ENCODE measurements at regions not wholly inside any gene's neighbourhood (a gene's known extent, or its start where the extent isn't known, plus 50 kb on each side); places are given as distances from the start of the nearest gene placed in this dataset.
"Not testable (repeated sequence)": the region's sequence is repeated elsewhere in the genome, so short reads cannot be mapped to it uniquely, and the experiment has no call there.

DNA sequence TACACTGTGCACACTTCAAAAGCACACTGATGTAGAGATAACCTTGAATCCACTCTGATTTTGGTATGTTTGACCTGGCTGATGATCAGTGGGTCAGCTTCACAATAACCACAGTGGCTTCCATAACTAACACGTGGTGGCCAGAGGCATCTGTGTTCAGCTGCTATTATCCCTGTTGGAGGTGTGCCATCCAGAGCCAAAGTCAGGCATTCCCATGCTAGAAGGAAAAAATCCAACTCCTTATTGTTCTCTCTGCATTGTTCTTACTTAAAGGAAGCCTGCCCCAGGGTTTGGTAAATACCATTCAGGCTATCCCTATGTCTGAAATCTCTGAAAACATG lies 127.3 kb upstream of the MON1B start:
- no peak for DNase-seq (ENCODE audit: low read depth)

- DNase-seq (ENCODE audit: low read depth), result no peak
These were observed 127.0 kb upstream of the MON1B start for GRCh38 chr16:77064037-77064436.

- no peak for DNase-seq (ENCODE audit: low read depth)
These were observed 124.0 kb upstream of the MON1B start for GRCh38 chr16:77066896-77067496.

DNA sequence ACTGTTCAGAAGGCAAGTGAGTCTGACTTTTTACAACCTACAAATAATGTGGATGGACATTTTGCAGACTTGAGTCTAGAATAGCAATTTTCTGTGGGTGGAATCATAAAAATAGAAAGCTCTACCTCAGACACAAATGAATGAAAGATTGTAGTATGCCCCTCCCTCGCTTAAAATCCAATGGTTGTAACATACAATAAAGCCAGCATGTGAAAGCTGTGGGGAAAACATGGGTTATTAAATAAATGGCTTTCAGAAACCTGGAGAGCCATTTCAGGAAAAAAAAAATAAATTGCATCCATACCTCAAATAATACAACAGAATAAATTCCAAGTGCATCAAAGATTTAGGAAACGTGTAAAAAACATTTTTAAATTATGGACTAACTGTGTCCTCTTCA lies 123.1 kb upstream of the MON1B start:
- no peak for DNase-seq (ENCODE audit: low read depth)

DNA sequence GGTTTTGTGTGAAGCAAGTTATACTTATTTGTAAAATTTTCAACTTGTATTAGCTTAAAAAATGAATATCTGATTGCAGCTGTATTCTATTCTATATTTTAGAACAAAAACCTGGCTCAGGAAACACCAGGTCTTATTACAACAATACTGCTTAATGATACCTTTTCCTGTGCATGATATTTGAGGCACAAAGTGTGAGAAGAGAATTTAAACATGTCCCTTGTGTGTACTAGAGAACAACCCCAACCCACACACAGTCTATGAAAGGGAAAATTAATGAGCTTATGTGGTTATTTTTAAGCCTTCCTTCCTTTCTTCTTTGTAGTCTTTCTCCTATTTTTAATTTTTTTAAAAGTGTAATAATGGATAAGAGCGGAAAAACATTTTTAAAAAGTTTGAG lies 122.6 kb upstream of the MON1B start:
- no peak for DNase-seq (ENCODE audit: low read depth)

- no peak for DNase-seq (ENCODE audit: low read depth)
These were observed 121.1 kb upstream of the MON1B start for GRCh38 chr16:77069929-77070328.

DNA sequence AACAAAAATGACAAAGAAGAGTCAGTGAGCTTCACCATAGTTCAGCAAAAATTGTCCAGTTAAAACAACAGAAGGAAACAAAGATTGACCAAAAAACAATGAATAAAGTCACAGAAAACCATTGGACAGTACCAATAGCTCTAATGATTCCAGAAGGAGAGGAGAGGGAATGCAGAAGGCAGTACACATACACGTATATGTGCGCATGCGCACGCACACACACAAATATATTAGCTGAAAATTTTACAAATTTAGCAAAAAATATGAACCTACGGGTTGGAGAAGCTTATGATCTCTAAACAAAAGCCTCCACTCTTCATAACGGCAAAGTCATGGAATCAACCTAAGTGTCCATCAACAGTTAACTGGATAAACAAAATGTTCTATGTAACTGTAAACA lies 120.3 kb upstream of the MON1B start:
- DNase-seq (ENCODE audit: low read depth), result no peak

- no peak for DNase-seq (ENCODE audit: low read depth)
These were observed 114.2 kb upstream of the MON1B start for GRCh38 chr16:77076839-77077238.

- DNase-seq (ENCODE audit: low read depth), result no peak
These were observed 113.6 kb upstream of the MON1B start for GRCh38 chr16:77077256-77077922.

DNA sequence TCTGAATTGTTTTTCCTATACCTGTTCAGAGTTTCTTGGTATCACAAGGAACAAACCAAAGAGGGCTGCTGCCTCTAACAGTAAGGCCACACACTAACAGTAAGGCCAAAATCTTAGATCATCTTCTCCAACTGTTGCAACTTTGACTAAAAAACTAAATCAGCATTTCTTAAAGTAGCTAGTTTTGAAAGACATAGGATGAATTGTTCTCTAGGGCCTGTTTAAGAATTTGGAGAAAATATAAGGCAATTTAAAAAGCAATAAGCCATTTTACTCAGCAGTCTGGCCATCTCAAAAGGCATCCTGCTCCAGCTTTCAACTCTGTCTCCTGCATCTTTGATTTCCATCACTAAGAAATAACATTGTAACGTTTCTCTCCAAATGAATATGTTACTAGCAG lies 105.0 kb upstream of the MON1B start:
- DNase-seq (ENCODE audit: low read depth), result no peak

DNA sequence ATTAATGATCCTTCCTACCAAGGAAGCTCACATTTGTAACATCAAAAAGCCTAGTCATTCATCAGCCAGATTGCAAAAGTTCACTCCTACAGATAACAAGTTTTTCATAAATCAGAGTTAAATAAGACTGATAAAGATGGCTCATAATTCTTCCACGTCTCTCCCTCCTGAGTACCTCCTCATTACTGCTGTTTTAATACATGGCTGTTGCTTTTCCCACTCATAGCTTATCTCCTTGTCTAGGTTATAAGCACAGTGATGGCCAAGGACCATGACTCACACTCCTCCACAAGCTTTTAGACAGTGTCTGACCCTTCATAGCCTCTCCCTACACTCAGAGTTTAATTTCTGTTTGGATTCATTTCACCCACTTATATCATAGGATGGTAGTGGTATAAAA lies 100.9 kb upstream of the MON1B start:
- no peak for DNase-seq (ENCODE audit: low read depth)

DNA sequence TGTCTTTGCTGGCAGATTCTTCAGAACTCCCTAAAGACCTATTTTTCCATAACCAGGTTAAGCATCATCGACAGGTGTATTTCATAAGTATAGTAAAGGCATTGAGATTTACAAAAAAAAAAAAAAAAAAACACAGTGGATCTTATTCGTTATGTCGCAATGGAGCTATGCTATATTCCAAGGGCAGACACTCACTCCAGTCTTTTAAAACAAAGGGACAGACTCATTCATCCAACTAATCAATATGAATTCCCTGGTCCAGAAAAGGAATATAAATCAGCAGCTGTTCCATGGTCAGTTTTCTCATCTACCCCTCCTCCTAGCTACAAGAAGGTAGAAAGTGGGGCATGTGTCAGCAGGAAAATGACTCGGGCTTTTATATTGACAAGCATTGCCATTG lies 97.7 kb upstream of the MON1B start:
- DNase-seq (ENCODE audit: low read depth), result no peak

DNA sequence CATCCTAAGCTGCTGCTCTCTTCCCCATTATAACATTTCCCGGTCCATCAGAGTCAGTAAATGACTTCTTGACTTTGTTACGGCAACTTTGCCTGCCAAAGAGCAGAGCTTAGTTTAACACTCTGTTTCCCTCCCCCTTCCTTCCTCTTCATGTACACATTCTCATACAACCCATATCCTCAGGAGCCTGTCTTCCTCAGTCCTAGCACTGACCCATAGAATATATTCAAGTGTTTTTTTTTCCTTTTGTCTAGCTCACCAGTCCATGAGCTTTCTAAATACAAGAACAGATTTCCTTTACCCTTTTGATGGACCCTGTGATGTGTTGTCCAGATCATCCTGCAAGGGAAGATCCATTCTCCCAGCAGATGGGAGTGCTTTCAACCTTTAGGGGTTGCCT lies 97.0 kb upstream of the MON1B start:
- no peak for DNase-seq (ENCODE audit: low read depth)

DNA sequence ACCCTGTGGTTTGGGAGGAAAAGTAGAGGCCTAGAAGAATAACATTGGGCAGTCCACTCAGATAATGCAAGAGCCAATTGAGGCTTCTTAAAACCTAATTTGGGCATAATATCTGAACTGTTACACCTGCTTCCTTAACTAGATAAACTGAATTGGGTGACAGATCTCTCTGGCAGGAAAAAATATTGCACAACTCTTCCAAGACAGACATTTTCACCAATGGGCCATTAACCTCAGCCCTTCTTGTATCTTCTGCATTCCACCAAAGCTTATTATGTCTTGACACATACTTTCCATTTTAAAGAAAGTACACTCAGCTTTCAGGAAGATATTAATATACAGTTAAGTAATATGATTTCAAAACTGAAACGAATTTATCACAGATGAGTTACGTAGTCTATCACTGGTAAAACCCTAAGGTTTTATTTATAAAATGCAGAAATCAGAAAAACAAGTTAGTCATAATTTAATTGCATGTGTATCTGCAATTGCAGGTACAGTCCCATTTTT lies 79.9 kb upstream of the MON1B start:
- no peak for DNase-seq (ENCODE audit: low read depth)

GRCh38 chr16:77112746-77113145 lies 78.2 kb upstream of the MON1B start:
- no peak for DNase-seq (ENCODE audit: low read depth)

- no peak for DNase-seq (ENCODE audit: low read depth)
These were observed 77.2 kb upstream of the MON1B start for GRCh38 chr16:77113835-77114234.

GRCh38 chr16:77114361-77114760 lies 76.6 kb upstream of the MON1B start:
- DNase-seq (ENCODE audit: low read depth), result not testable (repeated sequence)

DNA sequence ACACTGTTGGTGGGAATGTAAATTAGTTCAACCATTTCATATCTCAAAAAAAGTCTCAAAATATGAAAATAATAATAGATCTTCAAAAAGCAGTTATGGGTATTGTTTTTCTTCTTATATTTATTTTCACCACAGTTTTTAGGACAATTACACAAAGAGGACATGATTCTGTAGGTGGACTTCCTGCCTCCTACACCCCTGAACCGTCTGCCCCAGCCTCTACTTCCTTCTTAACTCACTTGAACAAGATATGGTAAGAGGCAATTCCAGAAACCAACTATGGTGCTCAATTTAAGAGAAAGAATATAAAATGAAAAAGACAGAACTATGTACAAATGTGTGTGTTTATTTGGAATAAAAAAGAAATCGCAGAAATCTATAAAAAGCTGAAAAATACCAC lies 74.1 kb upstream of the MON1B start:
- DNase-seq (ENCODE audit: low read depth), result no peak

- no peak for DNase-seq (ENCODE audit: low read depth)
These were observed 73.3 kb upstream of the MON1B start for GRCh38 chr16:77117707-77118106.

- DNase-seq (ENCODE audit: low read depth), result no peak
These were observed 59.6 kb upstream of the MON1B start for GRCh38 chr16:77131398-77131797.

DNA sequence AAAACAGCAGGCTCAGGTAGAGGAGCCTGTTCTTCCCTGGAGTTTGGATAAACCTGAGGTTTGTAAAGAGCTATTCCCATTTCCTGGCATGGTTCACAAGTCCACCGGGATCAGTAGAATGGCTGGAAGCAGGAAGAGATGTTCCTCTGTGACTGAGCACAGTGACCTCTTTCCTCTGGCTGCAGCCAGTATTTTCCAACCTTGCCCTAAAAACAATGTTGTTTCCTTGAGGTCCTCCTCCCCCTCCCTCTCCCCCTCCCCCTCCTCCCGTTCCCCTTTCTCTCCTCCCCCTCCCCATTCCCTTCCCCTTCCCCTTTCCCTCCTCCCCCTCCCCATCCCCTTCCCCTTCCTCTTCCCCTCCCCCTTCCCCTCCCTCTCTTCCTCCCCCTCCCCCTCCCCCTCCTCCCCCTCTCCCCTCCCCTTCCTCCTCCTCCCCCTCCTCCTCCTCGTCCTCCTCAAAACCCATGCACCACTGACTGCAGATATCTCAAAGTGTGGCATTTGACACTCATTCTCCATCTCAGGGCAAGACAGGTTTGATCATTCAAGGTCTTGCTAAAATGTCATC lies 58.9 kb upstream of the MON1B start:
- no peak for DNase-seq (ENCODE audit: low read depth)

DNA sequence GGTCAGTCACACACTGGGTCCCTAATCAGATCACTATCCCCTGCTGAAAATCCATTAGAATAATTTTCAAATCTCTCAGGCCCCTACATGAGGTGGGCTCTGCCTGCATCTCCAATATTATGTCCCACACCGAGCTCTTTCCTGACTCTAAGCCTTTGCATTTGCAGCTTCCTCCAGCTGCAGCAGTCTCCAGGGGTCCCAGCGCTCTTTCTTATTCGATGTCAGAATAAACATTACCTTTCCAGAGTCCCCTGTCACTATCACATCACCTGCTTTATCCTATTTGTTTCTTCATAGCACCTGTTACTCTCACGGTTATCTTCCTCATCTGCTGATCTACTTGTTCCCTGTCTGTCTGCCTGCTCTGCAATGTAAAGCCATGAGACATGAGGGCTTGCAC lies 57.3 kb upstream of the MON1B start:
- no peak for DNase-seq (ENCODE audit: low read depth)

DNA sequence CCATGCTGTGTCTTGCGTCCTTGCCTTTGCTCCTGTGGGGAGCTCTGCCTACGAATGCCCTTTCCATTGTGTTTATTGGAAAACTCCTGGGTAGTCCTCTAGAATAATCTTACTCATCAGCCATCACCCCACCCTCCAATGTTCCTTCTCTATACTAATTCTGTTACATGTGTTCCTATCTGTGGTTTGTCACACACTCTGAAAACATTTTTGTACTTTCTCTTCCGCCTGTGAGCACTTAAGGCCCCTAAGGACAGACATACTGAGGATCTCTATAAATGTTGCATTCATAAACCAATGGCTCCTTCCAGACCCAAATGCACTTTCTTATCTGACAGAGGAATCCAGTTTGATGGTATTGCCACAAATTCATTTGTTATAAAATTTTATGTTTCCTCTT lies 53.9 kb upstream of the MON1B start:
- DNase-seq (ENCODE audit: low read depth), result no peak
